GM19395 (cell line): ENCODE measurements at regions not wholly inside any gene's neighbourhood (a gene's known extent, or its start where the extent isn't known, plus 50 kb on each side); places are given as distances from the start of the nearest gene placed in this dataset.

ENCODE experiments used
- ATAC-seq: cut with Tn5 transposase; IDR thresholded peaks from one replicate; pipeline ENCODE4 v1.9.1; 2021; ENCODE audit warnings: mild to moderate bottlenecking, moderate library complexity; ENCODE audit not compliant: unreplicated experiment

- no peak for ATAC-seq
Observed at GRCh38 chr20:22374678-22375590, 209.4 kb downstream of the FOXA2 start.

- no peak for ATAC-seq
Observed at GRCh38 chr20:22374066-22374465, 210.3 kb downstream of the FOXA2 start.

GRCh38 chr20:22373164-22373895 is 211.0 kb downstream of the FOXA2 start:
- ATAC-seq = no peak

DNA sequence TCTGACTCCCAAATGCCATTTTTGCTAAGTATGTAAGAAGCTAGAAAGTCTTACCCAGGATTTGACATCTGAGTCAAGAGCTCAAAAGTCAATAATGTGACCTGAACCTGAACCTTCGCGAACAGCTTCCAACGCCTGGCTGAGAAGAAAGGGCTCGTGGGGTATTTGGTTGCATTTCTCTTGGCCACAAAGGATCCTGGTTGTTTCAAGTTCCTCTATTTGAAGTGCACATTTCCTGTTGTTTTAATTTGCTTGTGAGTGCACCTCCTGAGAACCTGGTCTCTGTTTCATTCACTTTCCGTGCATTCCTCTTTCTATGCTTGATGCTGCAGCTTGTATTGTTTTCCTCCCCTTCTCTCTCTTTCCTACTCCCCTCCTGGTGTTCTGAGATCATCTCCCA is 212.5 kb downstream of the FOXA2 start:
- peak; percentile 96 for ATAC-seq

DNA sequence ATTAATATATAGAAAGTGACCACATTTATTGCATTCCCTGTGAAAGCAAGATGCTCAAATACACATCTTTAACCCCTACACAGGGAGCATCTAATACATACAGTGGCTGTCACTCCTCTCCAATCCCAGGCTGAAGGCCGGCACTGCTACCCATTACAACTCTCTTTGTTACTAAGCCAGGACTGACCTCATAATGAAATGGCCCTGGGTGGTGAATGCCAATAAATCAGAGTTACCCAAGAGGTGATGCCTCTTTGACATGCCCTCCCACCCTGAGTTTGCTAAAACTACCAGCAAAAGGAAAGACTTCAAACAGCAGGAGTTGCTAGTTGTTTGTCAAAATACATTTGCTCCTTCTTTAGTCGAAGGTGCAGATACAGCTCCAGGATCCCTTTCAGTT is 214.2 kb downstream of the FOXA2 start:
- ATAC-seq = no peak

DNA sequence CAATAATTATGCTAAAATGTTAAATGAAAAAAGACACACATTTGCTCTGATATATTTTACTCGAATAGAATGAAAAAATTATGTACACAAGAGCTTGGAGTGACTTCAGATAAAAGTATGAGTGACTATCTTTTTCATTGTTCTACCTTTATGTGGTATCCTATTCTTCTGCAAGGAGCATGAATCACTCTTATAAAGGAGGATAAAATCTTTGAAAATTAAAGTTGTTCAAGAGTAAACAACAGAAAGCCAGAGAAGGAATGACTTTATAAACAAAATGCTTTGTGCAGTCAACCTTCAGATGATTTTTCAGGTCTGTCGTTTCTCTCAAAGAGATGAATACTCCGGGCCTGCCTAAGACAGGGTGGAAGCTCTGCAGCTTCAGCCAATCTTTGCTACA is 215.3 kb downstream of the FOXA2 start:
- ATAC-seq = no peak

DNA sequence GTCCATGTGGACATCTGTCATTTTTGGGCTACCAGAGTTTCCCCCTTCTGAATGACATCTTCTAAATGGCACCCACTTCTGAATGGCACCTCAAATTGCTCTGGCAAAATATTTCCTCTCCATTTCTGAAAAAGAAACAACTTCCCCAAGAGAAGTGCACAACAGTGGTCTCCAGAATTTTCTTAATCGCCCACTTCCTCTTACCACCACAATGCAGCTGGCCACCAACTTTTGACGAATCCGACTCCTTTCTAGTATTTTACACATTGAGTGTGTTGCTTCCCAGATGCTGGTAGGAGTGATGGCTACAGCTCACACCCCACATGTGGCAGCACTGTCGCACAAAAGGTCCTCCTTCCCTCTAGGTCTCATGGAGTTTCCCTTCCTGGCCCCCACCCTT is 216.1 kb downstream of the FOXA2 start:
- no peak for ATAC-seq

- no peak for ATAC-seq
Observed at GRCh38 chr20:22366631-22367030, 217.7 kb downstream of the FOXA2 start.

- no peak for ATAC-seq
Observed at GRCh38 chr20:22354647-22355046, 229.7 kb downstream of the FOXA2 start.

- ATAC-seq = no peak
Observed at GRCh38 chr20:22353586-22353985, 230.8 kb downstream of the FOXA2 start.

DNA sequence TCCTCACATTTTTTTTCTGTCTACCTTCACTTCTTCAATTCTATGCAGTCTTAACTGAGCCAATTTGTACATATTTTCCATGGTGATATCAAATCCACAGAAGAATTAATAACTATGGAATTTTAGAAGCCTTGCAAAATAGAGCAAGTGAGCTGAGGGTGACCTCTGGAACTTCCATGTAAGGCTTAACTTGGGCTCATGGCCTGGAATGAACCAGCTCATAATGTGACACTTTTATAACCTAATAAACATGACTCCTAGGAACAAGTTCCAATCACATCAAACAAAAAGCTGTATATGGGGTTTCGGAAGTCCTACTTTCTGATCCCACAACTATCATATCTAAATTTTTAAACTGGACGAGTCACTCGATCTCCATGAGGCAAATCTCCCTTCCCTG is 232.4 kb downstream of the FOXA2 start:
- no peak for ATAC-seq

DNA sequence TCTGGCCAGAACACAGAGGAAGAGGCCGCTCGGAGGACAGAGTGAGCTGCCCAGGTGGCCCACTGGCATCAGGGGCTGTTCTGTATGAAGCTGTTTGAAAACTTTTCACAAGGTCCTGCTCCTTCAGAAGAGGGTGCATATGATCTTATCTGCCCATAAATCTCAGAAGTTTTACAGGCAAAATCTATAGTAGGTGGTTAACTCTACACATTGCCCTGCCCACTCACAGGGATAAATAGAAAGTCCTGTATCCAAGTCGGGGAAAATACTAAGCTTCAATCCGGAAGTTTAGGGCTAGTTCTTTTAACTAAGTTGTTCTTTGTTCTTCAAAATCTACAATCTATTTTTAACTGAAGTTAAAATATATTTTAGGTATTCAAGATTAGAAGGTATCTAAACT is 233.7 kb downstream of the FOXA2 start:
- no peak for ATAC-seq

DNA sequence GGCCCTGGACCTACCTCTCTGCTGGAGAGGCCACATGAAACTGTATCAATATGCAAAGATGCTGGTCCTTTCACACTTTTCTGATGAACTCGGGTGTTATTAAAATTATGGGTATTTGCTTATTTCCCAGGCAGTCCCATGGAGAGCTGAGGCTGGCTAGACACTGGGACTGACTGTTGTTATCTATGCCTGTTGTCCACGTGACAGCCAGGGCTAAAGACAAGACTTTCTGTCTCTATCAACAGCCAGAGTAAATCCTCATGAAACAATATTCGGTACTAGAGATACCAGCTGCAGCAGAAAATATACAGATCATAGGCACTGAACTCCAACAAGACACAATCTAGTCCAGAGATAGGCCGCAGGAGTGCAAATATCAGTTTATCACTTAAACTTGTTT is 236.4 kb downstream of the FOXA2 start:
- no peak for ATAC-seq

DNA sequence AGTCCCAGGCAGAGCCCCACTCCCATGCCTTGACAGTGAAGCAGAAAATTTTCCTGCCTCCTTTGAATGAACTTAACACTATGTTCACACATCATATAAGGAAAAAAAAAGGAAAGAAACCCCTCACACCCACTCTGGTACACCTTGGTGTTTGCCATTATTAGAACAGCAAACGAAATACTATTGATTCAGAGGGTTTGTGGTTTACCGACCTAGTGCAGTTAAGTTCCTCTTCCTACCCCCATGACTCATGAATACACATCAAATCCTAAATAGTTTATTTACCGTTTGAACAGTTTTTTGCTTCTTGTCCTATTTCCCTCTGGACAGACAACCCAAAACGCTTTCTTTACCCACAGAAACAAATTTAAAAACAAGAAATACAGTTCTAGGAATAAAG is 237.7 kb downstream of the FOXA2 start:
- peak; percentile 54 for ATAC-seq

- ATAC-seq = no peak
Observed at GRCh38 chr20:22343612-22344011, 240.8 kb downstream of the FOXA2 start.

GRCh38 chr20:22342410-22342809 is 242.0 kb downstream of the FOXA2 start:
- ATAC-seq = no peak

DNA sequence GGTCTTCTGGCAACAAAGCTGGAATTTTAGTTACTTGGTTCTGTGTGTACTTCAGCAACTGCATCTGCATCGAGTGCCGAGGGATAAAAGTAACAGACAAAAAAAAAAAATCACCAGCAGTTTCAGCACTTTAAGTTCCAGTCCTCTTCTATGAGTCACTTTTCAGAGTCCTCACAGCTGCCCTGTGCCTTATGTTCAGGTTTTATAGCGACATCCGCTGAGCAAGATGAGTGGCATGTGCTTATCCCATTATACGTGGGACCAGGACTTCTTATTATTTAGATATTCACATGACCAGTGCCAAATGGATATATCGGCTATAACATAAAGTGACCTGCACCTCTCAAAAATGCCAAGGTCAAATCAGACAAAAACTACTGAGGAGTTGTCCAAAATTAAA is 242.9 kb downstream of the FOXA2 start:
- no peak for ATAC-seq

GRCh38 chr20:22339946-22340345 is 244.4 kb downstream of the FOXA2 start:
- ATAC-seq = no peak

- ATAC-seq = peak; percentile 75
Observed at GRCh38 chr20:22339091-22339881, 245.1 kb downstream of the FOXA2 start.

DNA sequence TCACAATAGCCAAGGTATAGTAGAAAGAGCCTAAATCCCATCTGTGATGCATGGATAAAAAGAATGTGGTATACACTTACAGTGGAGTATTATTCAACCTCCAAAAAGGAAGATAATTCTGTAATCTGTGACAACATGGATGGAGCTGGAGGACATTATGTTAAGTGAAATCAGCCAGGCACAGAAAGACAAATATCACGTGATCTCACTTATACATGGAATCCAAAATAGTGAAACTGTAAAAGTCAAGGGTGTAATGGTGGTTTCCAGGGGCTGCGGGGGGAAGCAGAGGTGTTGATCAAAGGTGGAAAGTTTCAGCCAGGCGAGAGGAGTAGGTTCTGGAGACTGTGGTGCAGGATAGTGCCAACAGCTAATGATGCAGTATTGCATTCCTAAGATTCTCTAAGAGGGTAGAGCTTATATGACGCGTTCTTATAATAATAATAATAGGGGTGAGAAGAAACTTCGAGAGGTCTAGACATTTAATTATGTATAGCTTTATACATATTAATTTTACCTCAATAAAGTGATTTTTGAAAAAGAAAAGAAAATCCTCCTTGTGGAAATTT is 246.1 kb downstream of the FOXA2 start:
- no peak for ATAC-seq

DNA sequence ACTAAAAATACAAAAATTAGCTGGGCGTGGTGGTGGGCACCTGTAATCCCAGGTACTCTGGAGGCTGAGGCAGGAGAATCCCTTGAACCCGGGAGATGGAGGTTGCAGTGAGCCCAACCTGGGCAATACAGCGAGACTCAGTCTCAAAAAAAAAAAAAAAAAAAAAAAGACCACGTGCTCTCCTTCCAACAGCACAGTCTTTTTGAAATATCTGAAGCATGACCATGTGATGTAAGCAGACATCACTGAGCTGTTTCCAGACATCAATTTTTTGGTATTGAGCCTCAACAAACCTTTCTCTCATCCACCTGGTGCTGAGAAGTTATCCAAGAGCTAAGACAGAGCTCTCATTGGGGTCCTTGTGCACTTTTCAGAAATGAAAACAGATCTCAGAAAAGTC is 249.2 kb downstream of the FOXA2 start:
- ATAC-seq = no peak
